ENCODE measurements at regions not wholly inside any gene's neighbourhood (a gene's known extent, or its start where the extent isn't known, plus 50 kb on each side); places are given as distances from the start of the nearest gene placed in this dataset.

DNA sequence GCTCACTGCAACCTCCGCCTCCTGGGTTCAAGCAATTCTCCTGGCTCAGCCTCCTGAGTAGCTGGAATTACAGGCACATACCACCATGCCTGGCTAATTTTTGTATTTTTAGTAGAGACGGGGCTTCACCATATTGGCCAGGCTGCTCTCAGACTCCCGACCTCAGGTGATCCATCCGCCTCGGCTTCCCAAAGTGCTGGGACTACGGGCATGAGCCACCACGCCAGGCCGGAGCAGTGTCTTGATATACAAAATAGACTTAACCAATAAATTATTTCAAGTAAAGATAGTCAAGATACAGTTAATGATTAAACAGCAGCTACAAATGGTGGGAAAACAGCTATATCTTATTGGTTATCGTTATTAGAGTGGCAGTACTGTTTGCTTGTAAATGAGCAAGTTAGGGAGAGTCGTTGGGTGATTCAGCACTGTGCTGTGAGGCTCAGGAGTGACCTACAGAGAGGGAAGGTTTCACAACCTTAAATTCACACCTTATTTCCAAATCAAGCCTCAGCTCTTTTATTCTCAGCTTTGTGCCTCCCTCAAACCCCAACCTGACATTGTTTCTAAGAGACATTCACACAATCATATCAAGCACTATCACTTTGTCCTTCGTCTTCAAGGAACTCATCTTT is 1128.4 kb upstream of the MAP3K7 start:
- no peak for TF ChIP-seq POLR2A (IDR thresholded peaks at IDR 0.05; ENCODE audit: extremely low read depth, insufficient read length)
- TF ChIP-seq, protein P1, sequence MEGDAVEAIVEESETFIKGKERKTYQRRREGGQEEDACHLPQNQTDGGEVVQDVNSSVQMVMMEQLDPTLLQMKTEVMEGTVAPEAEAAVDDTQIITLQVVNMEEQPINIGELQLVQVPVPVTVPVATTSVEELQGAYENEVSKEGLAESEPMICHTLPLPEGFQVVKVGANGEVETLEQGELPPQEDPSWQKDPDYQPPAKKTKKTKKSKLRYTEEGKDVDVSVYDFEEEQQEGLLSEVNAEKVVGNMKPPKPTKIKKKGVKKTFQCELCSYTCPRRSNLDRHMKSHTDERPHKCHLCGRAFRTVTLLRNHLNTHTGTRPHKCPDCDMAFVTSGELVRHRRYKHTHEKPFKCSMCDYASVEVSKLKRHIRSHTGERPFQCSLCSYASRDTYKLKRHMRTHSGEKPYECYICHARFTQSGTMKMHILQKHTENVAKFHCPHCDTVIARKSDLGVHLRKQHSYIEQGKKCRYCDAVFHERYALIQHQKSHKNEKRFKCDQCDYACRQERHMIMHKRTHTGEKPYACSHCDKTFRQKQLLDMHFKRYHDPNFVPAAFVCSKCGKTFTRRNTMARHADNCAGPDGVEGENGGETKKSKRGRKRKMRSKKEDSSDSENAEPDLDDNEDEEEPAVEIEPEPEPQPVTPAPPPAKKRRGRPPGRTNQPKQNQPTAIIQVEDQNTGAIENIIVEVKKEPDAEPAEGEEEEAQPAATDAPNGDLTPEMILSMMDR (IDR thresholded peaks at IDR 0.05; ENCODE audit: low read depth, low read length) = no peak
